ENCODE measurements at regions not wholly inside any gene's neighbourhood (a gene's known extent, or its start where the extent isn't known, plus 50 kb on each side); places are given as distances from the start of the nearest gene placed in this dataset.
"Not testable (repeated sequence)": the region's sequence is repeated elsewhere in the genome, so short reads cannot be mapped to it uniquely, and the experiment has no call there.

DNA sequence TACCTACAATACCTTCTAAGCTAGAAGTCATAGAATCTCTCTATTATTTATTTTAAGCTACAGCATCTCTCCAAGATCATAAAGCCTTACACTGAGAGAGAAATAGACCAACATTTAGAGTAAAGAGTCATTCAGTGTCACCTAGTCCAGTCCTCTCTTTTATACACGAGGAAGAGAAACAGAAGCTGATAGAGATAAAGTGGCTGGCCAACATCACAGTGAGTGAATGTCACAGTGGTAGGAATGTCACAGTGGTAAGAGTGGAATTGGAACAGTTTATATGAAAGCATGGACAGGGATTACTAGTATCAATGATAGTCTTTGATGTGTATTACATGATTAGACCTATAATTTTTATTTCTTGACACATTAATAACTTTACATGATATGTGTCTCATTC lies 307.8 kb upstream of the NBPF12 start:
- not testable (repeated sequence) for DNase-seq

DNA sequence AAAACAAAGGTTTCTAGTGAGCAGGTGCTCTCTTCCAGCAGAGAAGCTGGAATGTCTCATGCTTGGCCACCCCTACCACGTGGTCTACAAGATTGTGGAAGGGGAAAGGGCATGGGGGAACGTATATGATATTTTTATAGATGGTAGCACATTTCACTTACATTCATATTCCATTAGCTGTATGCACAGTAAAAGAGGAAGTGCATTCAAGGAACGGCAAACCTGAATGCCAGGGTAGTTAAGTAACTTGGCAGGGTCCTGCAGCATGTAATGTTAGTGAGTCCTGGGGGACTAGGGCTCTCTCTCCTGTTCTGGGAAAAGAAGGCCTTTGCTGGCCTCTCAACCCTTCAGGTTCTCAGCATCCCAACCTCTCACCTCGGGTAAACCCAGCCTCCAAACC lies 319.5 kb upstream of the NBPF12 start:
- DNase-seq, result not testable (repeated sequence)

GRCh38 chr1:146604681-146605080 lies 333.4 kb upstream of the NBPF12 start:
- not testable (repeated sequence) for DNase-seq

GRCh38 chr1:146600720-146601307 lies 337.3 kb upstream of the NBPF12 start:
- not testable (repeated sequence) for DNase-seq

- not testable (repeated sequence) for DNase-seq
These were observed 338.2 kb upstream of the NBPF12 start for GRCh38 chr1:146599906-146600305.

GRCh38 chr1:146581229-146581628 lies 352.4 kb upstream of the NOTCH2NLA start:
- not testable (repeated sequence) for DNase-seq

DNA sequence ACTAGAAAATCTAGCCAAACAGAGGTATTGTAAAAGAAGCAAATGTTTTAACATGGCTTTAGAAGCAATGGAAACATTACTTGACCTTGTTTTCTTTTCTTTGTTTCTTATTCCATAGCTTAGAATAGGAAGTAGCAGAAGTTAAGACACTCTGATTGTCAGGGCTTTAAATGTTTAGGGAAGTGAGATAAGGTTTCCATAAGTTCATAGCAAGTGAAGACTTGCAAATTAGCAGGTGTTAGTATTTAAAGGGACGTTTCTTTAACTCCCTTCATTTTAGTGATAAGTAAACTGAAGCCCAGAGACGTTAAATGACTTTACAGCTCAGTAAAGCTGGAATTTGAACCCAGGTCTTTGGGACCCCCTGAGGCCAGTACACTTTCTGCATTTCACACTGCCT lies 338.7 kb upstream of the NOTCH2NLA start:
- DNase-seq, result not testable (repeated sequence)

- not testable (repeated sequence) for DNase-seq
These were observed 329.2 kb upstream of the NOTCH2NLA start for GRCh38 chr1:146558032-146558431.

GRCh38 chr1:146556405-146556804 lies 327.6 kb upstream of the NOTCH2NLA start:
- not testable (repeated sequence) for DNase-seq

DNA sequence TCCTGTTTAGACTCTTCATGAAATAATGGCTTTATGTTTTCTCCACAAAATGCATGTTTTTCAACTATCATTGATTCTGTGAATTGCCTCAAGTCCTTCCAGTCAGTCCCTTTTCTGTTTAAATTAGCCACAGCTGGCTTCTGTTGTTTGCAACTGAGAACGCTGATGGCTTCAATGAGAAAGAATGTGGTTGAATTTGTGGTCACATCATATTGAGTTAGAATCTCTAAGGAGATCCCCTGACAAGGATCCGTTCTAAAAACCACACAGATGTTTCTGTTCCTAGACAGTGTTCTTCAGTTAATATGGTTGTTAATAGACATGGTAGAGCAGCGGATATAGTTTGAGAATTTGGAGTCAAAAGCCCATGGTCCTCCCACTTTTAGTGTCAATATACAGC lies 323.6 kb upstream of the NOTCH2NLA start:
- DNase-seq, result not testable (repeated sequence)

DNA sequence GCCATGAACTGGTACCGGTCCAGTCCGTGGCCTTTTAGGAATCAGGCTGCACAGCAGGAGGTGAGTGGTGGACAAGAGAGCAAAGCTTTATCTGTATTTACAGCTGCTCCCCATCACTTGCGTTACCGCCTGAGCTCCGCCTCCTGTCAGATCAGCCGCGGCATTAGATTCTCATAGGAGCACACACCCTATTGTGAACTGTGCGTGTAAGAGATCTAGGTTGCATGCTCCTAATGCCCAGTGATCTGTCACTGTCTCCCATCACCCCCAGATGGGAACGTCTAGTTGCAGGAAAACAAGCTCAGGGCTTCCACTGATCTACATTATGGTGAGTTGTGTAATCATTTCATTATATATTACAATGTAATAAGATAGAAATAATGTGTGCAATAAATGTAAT lies 319.9 kb upstream of the NOTCH2NLA start:
- not testable (repeated sequence) for DNase-seq

DNA sequence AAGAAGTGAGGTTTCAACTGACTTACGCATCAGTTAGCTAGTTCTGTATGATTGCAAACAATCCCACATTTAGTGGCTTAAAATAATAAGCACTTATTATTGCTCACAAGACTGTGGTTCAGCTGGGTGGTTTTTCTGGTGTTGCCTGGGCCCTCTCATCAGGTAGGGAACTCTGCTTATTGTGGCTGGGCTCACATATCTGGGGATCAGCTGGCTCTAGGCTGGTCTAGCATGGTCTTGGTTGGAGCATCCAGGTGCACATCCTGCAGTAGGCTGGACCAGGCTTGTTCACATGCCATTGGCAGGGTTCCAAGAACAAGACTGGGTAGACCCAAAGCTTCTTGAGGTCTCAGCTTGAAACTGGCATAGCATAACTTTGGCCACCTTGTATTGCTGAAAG lies 317.4 kb upstream of the NOTCH2NLA start:
- DNase-seq, result not testable (repeated sequence)

- DNase-seq, result not testable (repeated sequence)
These were observed 309.1 kb upstream of the NOTCH2NLA start for GRCh38 chr1:146537775-146538373.

DNA sequence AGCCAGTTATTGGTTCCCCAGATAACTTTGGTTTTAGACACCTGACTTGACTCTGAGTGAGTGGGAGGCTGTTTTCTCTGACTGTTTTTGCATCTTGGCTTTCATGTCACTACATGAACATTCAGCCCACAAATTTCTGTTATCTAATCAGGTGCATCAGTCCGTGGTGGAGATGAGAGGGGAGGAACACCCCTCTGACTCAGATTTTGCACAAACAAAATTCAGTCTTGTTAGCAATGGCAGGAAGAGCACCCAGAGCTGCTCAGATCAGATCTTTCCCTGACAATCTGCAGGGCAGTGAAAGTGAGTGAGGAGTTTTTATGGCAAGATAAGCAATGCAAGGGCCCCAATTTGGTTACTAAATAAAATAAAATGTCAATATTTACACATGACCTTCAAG lies 307.2 kb upstream of the NOTCH2NLA start:
- not testable (repeated sequence) for DNase-seq

DNA sequence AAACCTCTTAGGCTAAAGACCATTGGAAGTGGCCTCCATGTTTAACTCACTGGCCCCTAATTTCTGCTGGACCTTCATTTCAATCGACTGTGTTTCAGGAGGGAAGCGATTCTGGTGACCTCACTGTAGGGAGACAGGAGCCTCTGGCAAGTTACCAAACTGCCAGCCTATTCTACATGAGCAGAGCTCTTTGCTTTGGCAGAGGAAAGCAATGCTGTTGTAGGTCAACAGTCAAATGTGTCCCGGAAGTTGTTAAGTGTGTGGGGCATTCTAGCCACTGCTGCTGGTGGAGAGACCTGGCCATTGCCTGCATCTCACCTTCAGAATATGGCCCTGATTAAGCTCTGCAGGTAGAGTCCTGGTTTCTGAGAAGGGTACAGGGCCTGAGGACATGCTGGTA lies 306.8 kb upstream of the NOTCH2NLA start:
- DNase-seq, result not testable (repeated sequence)

DNA sequence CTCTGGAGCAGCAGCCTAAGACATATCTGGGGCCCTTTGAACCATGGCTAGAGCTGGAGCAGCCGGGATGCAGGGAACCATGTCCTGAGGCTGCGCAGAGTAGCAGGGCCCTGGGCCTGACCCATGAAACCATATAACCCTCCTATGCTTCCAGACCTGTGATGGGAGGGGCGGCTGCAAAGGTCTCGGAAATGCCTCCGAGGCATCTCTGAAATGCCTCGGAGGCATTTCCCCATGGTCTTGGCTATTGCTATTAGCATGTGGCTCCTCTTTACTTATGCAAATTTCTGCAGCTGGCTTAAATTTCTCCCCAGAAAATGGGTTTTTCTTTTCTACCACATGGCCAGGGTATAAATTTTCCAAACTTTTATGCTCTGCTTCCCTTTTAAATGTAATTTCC lies 302.1 kb upstream of the NOTCH2NLA start:
- DNase-seq, result not testable (repeated sequence)

- DNase-seq, result not testable (repeated sequence)
These were observed 294.0 kb upstream of the NOTCH2NLA start for GRCh38 chr1:146522812-146523211.

DNA sequence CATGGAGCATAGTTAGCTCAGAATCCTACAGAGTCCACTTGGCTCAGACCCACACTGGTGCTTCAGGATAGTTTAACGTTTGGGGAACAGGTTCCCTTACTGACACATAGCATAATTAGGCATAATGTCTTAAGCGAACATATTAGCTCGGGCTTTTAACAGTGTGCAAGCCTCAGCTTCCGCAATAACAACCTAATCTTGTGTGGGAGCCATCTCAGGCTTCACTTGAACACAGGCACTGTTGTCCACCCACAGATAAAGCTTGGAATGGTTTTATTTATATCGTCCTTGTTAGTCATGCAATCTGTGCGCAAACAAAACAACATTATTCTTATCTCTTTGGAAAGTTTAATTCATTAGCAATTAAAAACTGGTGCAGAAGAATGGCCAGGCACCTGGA lies 293.5 kb upstream of the NOTCH2NLA start:
- not testable (repeated sequence) for DNase-seq

- not testable (repeated sequence) for DNase-seq
These were observed 293.0 kb upstream of the NOTCH2NLA start for GRCh38 chr1:146521804-146522203.

GRCh38 chr1:146513754-146514153 lies 284.9 kb upstream of the NOTCH2NLA start:
- DNase-seq, result not testable (repeated sequence)

GRCh38 chr1:146511047-146511777 lies 282.4 kb upstream of the NOTCH2NLA start:
- not testable (repeated sequence) for DNase-seq

DNA sequence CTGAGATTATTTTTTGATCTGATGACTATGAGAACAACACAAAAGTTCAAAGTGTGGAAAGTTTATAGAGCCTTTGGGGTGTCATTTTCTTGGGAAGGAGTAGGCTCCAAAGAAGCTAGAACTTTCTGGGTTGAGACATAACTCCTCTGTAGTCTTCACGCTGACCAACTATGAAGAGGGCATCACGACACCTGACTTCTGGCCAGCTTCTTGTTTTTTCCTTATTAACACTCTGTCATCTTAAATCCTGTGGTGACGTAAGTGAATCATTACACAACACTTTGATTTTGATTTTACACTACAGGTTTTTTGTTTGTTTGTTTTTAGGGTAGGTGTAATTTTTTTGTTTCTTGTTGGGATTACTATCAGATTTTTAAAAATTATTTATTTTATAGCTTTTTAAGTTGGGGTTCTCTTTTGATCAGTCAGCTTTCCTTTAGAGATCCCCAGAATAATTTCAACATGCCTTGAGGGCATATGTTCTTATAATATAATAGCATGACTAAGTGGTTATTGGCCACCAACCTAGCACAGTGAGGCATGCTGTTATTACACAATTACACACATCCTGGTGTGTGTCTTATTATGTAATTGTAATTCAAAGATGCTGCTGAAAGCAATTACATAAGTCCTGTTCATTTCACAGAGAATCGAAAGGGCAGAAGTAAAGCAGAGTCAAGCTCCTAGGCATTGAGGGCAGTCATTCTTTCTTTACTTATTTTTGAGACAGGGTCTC lies 281.6 kb upstream of the NOTCH2NLA start:
- DNase-seq, result not testable (repeated sequence)

DNA sequence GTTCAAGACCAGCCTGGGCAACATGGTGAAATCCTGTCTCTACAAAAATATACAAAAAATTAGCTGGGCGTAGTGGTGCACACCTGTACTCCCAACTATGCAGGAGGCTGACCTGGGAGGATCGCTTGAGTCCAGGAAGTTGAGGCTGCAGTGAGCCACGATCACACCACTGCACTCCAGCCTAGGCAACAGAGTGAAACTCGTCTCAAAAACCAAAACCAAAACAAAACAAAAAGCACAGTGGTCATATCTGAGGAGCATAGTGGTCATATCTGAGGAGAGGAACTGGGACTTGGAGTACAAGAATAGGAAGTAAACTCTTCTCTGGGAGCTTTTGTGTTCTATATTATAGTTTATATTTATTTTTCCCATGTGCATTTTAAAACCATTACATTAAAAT lies 275.3 kb upstream of the NOTCH2NLA start:
- not testable (repeated sequence) for DNase-seq

Measured in activated effector memory CD4-positive, alpha-beta T cell treated with anti-CD3 and anti-CD28 coated beads, Interleukin-2, amount 50 U/mL, for 16 hours (primary cell).